Neuronal stem cell (in vitro differentiated cells): ENCODE measurements at regions not wholly inside any gene's neighbourhood (a gene's known extent, or its start where the extent isn't known, plus 50 kb on each side); places are given as distances from the start of the nearest gene placed in this dataset.

Experiments
- DNase-seq: peaks from one replicate; pipeline ENCODE4 v3.0.0-alpha.2; 2013; ENCODE audit warnings: low spot score
- H2AFZ ChIP-seq: one replicate; pipeline ENCODE4 v1.6.1; 2013; ENCODE audit warnings: mild to moderate bottlenecking, low read length, inconsistent platforms
- H2AK5ac ChIP-seq: 2 replicates; pipeline ENCODE4 v1.6.1; 2013; ENCODE audit warnings: low read depth, mild to moderate bottlenecking, inconsistent platforms, low read length, moderate library complexity, mixed read lengths
- H2BK120ac ChIP-seq: 2 replicates; pipeline ENCODE4 v1.6.1; 2013; ENCODE audit warnings: low read depth, mild to moderate bottlenecking, inconsistent platforms, low read length, moderate library complexity, mixed read lengths
- H2BK12ac ChIP-seq: one replicate; pipeline ENCODE4 v1.6.1; 2013; ENCODE audit warnings: low read length, inconsistent platforms
- H2BK15ac ChIP-seq: 2 replicates; pipeline ENCODE4 v1.6.1; 2013; ENCODE audit warnings: mild to moderate bottlenecking, low read length, inconsistent platforms, mixed read lengths
- H2BK5ac ChIP-seq: one replicate; pipeline ENCODE4 v1.6.1; 2013; ENCODE audit warnings: inconsistent platforms, mild to moderate bottlenecking, low read length, moderate library complexity
- H3K14ac ChIP-seq: one replicate; pipeline ENCODE4 v1.6.1; 2013; ENCODE audit warnings: low read length, inconsistent platforms
- H3K18ac ChIP-seq: 2 replicates; pipeline ENCODE4 v1.6.1; 2013; ENCODE audit warnings: low read length, inconsistent platforms
- H3K23ac ChIP-seq: 2 replicates; pipeline ENCODE4 v1.6.1; 2013; ENCODE audit warnings: low read depth, mild to moderate bottlenecking, mixed read lengths, low read length, inconsistent platforms; ENCODE audit not compliant: poor library complexity
- H3K27ac ChIP-seq: replicated peaks from 3 replicates; pipeline ENCODE4 v1.5.1; 2013; ENCODE audit warnings: low read length, inconsistent platforms
- H3K27me3 ChIP-seq, 3 experiments: 2 replicates each; pipeline ENCODE4 v1.6.1; 2013; ENCODE audit warnings: low read length in 3 of 3, mild to moderate bottlenecking in 2 of 3, inconsistent platforms in 1 of 3, low read depth in 1 of 3, mixed read lengths in 1 of 3, moderate library complexity in 1 of 3; ENCODE audit not compliant: control insufficient read depth in 3 of 3, insufficient read depth in 3 of 3
- H3K36me3 ChIP-seq, 2 donors: replicated peaks in 1 of 2; 2 replicates each; pipeline ENCODE4 v1.6.1; 2013; ENCODE audit warnings: low read length in 2 of 2; ENCODE audit not compliant: control insufficient read depth in 2 of 2, insufficient read depth in 2 of 2
- H3K4ac ChIP-seq: 2 replicates; pipeline ENCODE4 v1.6.1; 2013; ENCODE audit warnings: inconsistent platforms, mild to moderate bottlenecking, low read length, moderate library complexity
- H3K4me1 ChIP-seq, 2 donors: 1 replicate in 1 of 2; 2 replicates in 1 of 2; pipeline ENCODE4 v1.6.1; 2013; ENCODE audit warnings: low read length in 2 of 2, low read depth in 1 of 2; ENCODE audit not compliant: control insufficient read depth in 2 of 2, insufficient read depth in 1 of 2
- H3K4me2 ChIP-seq: one replicate; pipeline ENCODE4 v1.6.1; 2013; ENCODE audit warnings: mild to moderate bottlenecking, low read length, inconsistent platforms; ENCODE audit not compliant: insufficient read depth, poor library complexity, severe bottlenecking
- H3K4me3 ChIP-seq, 2 donors: 2 replicates each; pipeline ENCODE4 v1.5.1; 2013; ENCODE audit warnings: low read length in 2 of 2, mild to moderate bottlenecking in 2 of 2, inconsistent platforms in 1 of 2, moderate library complexity in 1 of 2
- H3K79me1 ChIP-seq: one replicate; pipeline ENCODE4 v1.6.1; 2013; ENCODE audit warnings: low read depth, mild to moderate bottlenecking, inconsistent platforms, low read length, moderate library complexity
- H3K9ac ChIP-seq: one replicate; pipeline ENCODE4 v1.6.1; 2013; ENCODE audit warnings: mild to moderate bottlenecking, low read depth, low read length, inconsistent platforms; ENCODE audit not compliant: poor library complexity
- H3K9me3 ChIP-seq, 2 donors: replicated peaks in 1 of 2; 2 replicates each; pipeline versions ENCODE3 to v1.6.1; 2013; ENCODE audit warnings: low read length in 2 of 2, mild to moderate bottlenecking in 2 of 2, inconsistent platforms in 1 of 2, low read depth in 1 of 2, mixed read lengths in 1 of 2, moderate library complexity in 1 of 2; ENCODE audit not compliant: control insufficient read depth in 2 of 2, insufficient read depth in 1 of 2
- H4K8ac ChIP-seq: one replicate; pipeline ENCODE4 v1.6.1; 2013; ENCODE audit warnings: low read depth, mild to moderate bottlenecking, inconsistent platforms, low read length, moderate library complexity
- H4K91ac ChIP-seq: one replicate; pipeline ENCODE4 v1.6.1; 2013; ENCODE audit warnings: low read length, low read depth, mild to moderate bottlenecking, inconsistent platforms; ENCODE audit not compliant: poor library complexity
- WGBS, 2 donors: extraction: QIAGEN DNeasy Blood & Tissue Kit; methylation state at CpG; one replicate each; pipeline ENCODE4 v1.1.7; 2013; ENCODE audit warnings: missing lambda C conversion rate in 2 of 2, mixed read lengths in 1 of 2; ENCODE audit not compliant: insufficient read length in 2 of 2, insufficient replicate concordance in 1 of 2; ENCODE audit errors: extremely low coverage in 2 of 2; 5-methylcytosine and 5-hydroxymethylcytosine counted together

DNA sequence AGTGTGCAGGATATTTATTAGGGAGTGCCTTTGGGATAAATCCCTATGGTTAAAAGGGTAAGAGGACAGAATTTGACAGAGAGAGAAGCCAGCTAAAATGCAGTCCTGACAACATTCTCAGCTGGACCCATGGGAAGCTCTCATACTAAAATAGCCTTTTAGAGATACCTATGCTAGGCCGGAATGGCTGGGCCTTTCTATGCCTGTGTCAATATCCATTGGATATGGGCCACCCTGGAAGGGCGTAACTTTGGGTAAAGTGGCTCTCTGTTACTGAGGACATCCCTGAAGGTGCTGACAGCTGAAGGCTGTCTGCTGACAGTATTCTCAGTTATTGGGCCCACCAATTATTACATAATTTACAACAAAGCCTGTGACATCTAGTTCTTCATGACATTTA, 613.0 kb upstream of the B3GALT2 start:
- no peak overlapping the region for H2BK15ac ChIP-seq
- H3K23ac ChIP-seq, result no peak overlapping the region
- no peak overlapping the region for H3K9ac ChIP-seq
- H2AFZ ChIP-seq, result no peak overlapping the region
- no peak overlapping the region for H3K27ac ChIP-seq
- H3K9me3 ChIP-seq, result no peaks in the 10 kb centered on the region
- H3K14ac ChIP-seq, result no peak overlapping the region
- H2AK5ac ChIP-seq, result no peak overlapping the region
- H3K18ac ChIP-seq, result no peak overlapping the region
- H2BK5ac ChIP-seq, result no peak overlapping the region
- H4K91ac ChIP-seq, result no peak overlapping the region
- DNase-seq, result no peak
- H4K8ac ChIP-seq, result no peak overlapping the region
- H3K4me1 ChIP-seq, result no peaks in the 10 kb centered on the region
- H3K4me3 ChIP-seq, result no peak overlapping the region
- no peak overlapping the region for H3K4me2 ChIP-seq
- no peak overlapping the region for H2BK12ac ChIP-seq
- no peaks in the 10 kb centered on the region for H3K79me1 ChIP-seq
- no peak overlapping the region for H3K4ac ChIP-seq
- no peaks in the 10 kb centered on the region for H3K27me3 ChIP-seq
- no peaks in the 10 kb centered on the region for H3K36me3 ChIP-seq
- no peak overlapping the region for H2BK120ac ChIP-seq
- WGBS, 2 donors, result no CpG with 5 or more reads among the region's 2 CpGs

DNA sequence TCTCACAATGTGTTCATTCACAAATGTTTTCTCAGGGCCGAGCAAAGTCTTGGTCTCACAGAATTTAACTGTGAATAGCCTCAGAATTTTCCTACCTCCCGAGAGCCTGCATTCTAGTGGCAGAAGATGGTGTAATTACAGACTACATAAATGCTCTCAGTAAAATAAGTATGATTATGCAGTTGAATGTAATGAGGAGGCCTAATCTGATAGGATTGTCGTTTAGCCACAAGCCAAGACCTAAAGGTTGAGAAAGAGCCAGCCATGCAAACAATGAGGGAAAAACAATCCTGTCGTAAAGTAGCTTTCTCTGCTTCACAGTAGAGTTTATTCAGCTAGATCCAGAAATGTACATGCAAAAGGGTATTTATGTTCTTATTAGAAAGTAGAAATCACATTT, 607.8 kb upstream of the B3GALT2 start:
- Histone ChIP-seq H4K8ac (no peak overlapping the region), H3K18ac (no peak overlapping the region), H3K79me1 (no peaks in the 10 kb centered on the region), H3K4me3 (no peak overlapping the region), H2BK120ac (no peak overlapping the region), H3K27me3 (no peaks in the 10 kb centered on the region), H3K9ac (no peak overlapping the region), H3K14ac (no peak overlapping the region), H4K91ac (no peak overlapping the region), H3K36me3 (no peaks in the 10 kb centered on the region), H2AK5ac (no peak overlapping the region), H3K27ac (no peak overlapping the region), H2AFZ (peak overlapping the region; percentile 62), H2BK15ac (no peak overlapping the region), H2BK12ac (no peak overlapping the region), H3K9me3 (peaks cover 0 to 3% of the 10 kb centered on the region in 2 donors), H2BK5ac (no peak overlapping the region), H3K4me2 (no peak overlapping the region), H3K4ac (no peak overlapping the region), H3K23ac (no peak overlapping the region), H3K4me1 (peaks cover 0 to 5% of the 10 kb centered on the region in 2 donors)
- no CpG with 5 or more reads among the region's 4 CpGs for WGBS, 2 donors
- no peak for DNase-seq

DNA sequence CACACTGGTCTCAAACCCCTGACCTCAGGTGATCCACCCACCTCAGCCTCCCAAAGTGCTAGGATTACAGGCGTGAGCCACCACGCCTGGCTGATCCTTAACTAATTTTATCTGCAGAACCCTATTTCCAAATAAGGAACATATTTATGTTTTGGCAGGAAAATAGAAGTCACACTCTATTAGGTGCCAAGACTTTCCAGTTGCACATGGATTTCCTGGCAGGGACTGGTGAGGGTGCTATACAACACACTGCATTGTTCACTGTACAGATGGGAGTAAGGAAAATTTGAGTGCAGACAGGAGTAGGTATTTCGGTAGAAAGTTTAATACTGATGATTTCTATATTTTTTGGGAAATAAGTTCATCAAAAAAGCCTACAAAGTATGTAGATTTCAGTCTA, 605.3 kb upstream of the B3GALT2 start:
- no peak overlapping the region for H3K9ac ChIP-seq
- H4K91ac ChIP-seq, result no peak overlapping the region
- H3K79me1 ChIP-seq, result no peaks in the 10 kb centered on the region
- no CpG with 5 or more reads among the region's 3 CpGs for WGBS, 2 donors
- no peak overlapping the region for H2BK120ac ChIP-seq
- H3K18ac ChIP-seq, result no peak overlapping the region
- no peak overlapping the region for H2BK15ac ChIP-seq
- H3K4ac ChIP-seq, result no peak overlapping the region
- no peaks in the 10 kb centered on the region for H3K36me3 ChIP-seq
- peaks cover 0 to 10% of the 10 kb centered on the region in 2 donors for H3K4me1 ChIP-seq
- H4K8ac ChIP-seq, result no peak overlapping the region
- no peaks in the 10 kb centered on the region for H3K27me3 ChIP-seq
- no peak overlapping the region for H2BK5ac ChIP-seq
- no peak overlapping the region for H3K4me3 ChIP-seq
- H2AK5ac ChIP-seq, result no peak overlapping the region
- no peak overlapping the region for H3K4me2 ChIP-seq
- H2BK12ac ChIP-seq, result no peak overlapping the region
- no peak overlapping the region for H3K23ac ChIP-seq
- H3K27ac ChIP-seq, result no peak overlapping the region
- peaks cover 0 to 3% of the 10 kb centered on the region in 2 donors for H3K9me3 ChIP-seq
- DNase-seq, result no peak
- no peak overlapping the region for H3K14ac ChIP-seq
- H2AFZ ChIP-seq, result no peak overlapping the region

DNA sequence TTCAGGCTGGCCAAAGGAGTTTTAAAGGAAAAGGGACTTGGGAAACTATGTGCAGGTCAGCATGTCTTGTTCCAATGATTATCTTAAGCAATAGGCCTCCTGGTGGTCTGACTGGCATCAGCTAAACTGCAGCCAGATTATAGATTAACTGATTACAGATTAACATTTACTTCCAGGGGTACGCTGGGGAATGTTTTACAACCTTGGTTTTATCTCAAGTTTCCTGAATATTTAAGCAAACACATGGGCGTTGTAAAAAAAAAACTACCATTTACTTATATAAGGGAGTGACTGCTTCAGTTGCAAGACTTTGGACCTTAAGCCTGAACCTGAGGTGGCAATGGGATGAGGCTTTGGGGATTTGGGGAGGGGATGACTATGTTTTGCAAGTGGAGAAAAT, 600.6 kb upstream of the B3GALT2 start:
- no peak overlapping the region for H3K23ac ChIP-seq
- H3K4ac ChIP-seq, result no peak overlapping the region
- H2BK5ac ChIP-seq, result no peak overlapping the region
- no peak overlapping the region for H3K27ac ChIP-seq
- no peak overlapping the region for H2AK5ac ChIP-seq
- H2BK12ac ChIP-seq, result no peak overlapping the region
- no peak overlapping the region for H2AFZ ChIP-seq
- H3K18ac ChIP-seq, result no peak overlapping the region
- WGBS, 2 donors, result no CpG with 5 or more reads among the region's 2 CpGs
- H2BK15ac ChIP-seq, result no peak overlapping the region
- H3K4me3 ChIP-seq, result no peak overlapping the region
- no peak overlapping the region for H4K8ac ChIP-seq
- no peak overlapping the region for H3K9ac ChIP-seq
- no peaks in the 10 kb centered on the region for H3K79me1 ChIP-seq
- no peak for DNase-seq
- no peak overlapping the region for H3K14ac ChIP-seq
- no peaks in the 10 kb centered on the region for H3K27me3 ChIP-seq
- H4K91ac ChIP-seq, result no peak overlapping the region
- H3K36me3 ChIP-seq, result no peaks in the 10 kb centered on the region
- H3K9me3 ChIP-seq, result peaks cover 0 to 3% of the 10 kb centered on the region in 2 donors
- no peak overlapping the region for H2BK120ac ChIP-seq
- no peak overlapping the region for H3K4me2 ChIP-seq
- H3K4me1 ChIP-seq, result peaks cover 0 to 10% of the 10 kb centered on the region in 2 donors
